ENCODE measurements at regions not wholly inside any gene's neighbourhood (a gene's known extent, or its start where the extent isn't known, plus 50 kb on each side); places are given as distances from the start of the nearest gene placed in this dataset.
A peak's percentile ranks its signal among the peaks of the same experiment; 100 is the strongest.
"Not testable (repeated sequence)": the region's sequence is repeated elsewhere in the genome, so short reads cannot be mapped to it uniquely, and the experiment has no call there.

DNA sequence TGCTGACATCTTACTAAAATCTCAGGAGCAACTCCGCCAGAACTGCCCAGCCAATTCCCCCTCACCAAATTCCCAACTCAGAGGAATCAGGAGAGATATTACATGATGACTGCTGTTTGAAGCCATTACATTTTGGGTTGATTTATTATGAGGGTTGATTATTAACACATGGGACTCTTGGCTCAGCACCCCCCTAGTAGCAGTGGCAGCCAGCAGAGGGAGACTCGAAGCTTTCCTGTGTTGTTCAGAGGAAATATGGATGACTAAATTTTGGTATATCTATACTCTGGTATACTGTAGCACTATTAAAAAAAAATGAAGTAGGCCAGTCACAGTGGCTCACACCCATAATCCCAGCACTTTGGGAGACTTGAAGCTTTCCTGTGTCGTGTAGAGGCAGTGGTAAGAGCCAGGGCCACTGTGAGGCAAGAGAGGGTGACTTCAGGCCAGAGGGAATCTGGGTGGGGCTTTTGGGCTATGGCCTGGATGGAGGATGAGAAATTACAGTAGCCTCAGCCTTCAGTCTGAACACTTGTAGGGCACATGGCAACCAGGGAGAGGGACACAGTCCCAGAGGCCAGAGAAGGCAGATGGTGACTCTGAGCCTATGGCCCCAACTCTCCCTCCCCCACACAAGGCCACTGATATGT is 111.4 kb downstream of the LHX2 start (continued):
- TF ChIP-seq, protein P1, sequence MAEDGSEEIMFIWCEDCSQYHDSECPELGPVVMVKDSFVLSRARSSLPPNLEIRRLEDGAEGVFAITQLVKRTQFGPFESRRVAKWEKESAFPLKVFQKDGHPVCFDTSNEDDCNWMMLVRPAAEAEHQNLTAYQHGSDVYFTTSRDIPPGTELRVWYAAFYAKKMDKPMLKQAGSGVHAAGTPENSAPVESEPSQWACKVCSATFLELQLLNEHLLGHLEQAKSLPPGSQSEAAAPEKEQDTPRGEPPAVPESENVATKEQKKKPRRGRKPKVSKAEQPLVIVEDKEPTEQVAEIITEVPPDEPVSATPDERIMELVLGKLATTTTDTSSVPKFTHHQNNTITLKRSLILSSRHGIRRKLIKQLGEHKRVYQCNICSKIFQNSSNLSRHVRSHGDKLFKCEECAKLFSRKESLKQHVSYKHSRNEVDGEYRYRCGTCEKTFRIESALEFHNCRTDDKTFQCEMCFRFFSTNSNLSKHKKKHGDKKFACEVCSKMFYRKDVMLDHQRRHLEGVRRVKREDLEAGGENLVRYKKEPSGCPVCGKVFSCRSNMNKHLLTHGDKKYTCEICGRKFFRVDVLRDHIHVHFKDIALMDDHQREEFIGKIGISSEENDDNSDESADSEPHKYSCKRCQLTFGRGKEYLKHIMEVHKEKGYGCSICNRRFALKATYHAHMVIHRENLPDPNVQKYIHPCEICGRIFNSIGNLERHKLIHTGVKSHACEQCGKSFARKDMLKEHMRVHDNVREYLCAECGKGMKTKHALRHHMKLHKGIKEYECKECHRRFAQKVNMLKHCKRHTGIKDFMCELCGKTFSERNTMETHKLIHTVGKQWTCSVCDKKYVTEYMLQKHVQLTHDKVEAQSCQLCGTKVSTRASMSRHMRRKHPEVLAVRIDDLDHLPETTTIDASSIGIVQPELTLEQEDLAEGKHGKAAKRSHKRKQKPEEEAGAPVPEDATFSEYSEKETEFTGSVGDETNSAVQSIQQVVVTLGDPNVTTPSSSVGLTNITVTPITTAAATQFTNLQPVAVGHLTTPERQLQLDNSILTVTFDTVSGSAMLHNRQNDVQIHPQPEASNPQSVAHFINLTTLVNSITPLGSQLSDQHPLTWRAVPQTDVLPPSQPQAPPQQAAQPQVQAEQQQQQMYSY (CRISPR knock-in tag; IDR thresholded peaks at IDR 0.05) = no peak
- no peak for TF ChIP-seq KAT7 (CRISPR knock-in tag; IDR thresholded peaks at IDR 0.05; ENCODE audit: borderline replicate concordance)
- TF ChIP-seq, protein P2, sequence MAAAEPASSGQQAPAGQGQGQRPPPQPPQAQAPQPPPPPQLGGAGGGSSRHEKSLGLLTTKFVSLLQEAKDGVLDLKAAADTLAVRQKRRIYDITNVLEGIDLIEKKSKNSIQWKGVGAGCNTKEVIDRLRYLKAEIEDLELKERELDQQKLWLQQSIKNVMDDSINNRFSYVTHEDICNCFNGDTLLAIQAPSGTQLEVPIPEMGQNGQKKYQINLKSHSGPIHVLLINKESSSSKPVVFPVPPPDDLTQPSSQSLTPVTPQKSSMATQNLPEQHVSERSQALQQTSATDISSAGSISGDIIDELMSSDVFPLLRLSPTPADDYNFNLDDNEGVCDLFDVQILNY (CRISPR knock-in tag; IDR thresholded peaks at IDR 0.05) = no peak
- no peak for TF ChIP-seq OVOL2 (CRISPR knock-in tag; IDR thresholded peaks at IDR 0.05; ENCODE audit: borderline replicate concordance)

DNA sequence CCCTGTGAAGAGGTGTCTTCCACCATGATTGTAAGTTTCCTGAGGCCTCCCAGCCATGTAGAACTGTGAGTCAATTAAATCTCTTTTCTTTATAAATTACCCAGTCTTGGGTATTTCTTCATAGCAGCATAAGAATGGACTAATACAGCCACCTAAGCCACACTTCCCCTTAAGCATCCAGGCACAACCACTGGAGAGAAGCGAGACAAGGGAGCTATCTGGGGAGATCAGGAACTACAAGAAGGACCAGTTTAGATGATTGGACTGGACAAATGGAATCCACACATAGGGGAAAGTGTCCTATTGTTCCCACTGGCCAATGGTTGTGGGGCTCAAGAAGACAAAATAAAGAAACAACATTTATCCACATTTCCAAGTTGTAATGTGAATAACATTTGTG is 112.1 kb downstream of the LHX2 start:
- ATAC-seq; POLR2A ChIA-PET; H3K27me3 Mint-ChIP-seq (ENCODE audit: low read depth); H3K4me1 Mint-ChIP-seq; H3K4me3 Mint-ChIP-seq; H3K27ac Mint-ChIP-seq; H3K9me3 Mint-ChIP-seq; DNase-seq (ENCODE audit: low spot score); H3K36me3 Mint-ChIP-seq: not testable (repeated sequence)
- CTCF ChIA-PET = interaction anchor here (0.6 to 1.4 kb wide), 2 partner anchors 188 to 201 kb away, joined by 3 to 4 read pairs; no protein-coding TSS in a partner anchor

DNA sequence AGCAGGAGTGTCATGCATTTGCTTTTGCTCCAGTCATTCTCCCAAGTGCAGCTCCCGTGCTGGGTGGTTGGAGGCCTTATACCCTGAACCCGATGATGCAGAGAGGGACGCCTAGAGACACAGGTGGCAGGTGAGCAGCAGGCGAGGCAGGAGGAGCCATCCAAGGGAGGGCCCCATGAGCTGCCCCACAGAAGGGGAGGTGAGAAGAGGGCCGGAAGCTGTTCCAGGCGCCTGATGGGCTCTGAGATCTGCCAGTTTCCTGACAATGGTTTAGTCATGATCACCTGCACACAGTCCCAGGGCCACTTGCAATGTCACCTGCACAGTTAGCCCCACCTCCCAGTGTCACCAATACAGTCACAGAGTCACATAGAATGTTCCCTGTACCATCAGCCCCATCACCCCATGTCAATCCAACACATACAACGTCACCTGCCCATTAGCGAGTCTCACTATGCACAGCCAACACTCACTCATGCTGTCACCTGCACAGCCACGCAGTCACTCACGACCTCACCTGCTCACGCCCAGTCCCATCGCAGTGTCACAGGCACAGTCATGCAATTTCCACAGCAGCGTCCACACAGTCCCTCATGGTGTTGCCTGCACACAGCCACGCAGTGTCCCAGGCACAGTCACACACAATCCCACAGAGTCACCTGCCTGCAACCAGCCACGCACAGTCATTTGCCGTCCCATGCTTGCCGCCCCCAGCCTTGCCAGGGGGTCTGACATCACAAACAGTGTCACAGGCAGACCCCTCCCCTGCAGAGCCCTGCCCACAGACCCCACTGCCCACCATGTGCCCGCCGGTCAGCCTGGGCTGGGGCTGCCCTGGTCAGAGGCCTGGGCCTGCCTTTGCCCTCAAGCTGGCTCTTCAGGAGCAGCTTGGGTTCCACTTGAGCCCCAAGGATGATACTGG is 113.4 kb downstream of the LHX2 start:
- no peak overlapping the region for H3K27ac Mint-ChIP-seq

More for the DNA sequence above, 113.4 kb downstream of the LHX2 start:
- Mint-ChIP-seq H3K9me3 (no peaks in the 10 kb centered on the region), H3K27me3 (ENCODE audit: low read depth) (no peaks in the 10 kb centered on the region; the same call in 1 of the 2 replicates), H3K4me1 (peaks cover 7% of the 10 kb centered on the region), H3K4me3 (no peak overlapping the region), H3K36me3 (no peaks in the 10 kb centered on the region)
- TF ChIP-seq, protein P3, sequence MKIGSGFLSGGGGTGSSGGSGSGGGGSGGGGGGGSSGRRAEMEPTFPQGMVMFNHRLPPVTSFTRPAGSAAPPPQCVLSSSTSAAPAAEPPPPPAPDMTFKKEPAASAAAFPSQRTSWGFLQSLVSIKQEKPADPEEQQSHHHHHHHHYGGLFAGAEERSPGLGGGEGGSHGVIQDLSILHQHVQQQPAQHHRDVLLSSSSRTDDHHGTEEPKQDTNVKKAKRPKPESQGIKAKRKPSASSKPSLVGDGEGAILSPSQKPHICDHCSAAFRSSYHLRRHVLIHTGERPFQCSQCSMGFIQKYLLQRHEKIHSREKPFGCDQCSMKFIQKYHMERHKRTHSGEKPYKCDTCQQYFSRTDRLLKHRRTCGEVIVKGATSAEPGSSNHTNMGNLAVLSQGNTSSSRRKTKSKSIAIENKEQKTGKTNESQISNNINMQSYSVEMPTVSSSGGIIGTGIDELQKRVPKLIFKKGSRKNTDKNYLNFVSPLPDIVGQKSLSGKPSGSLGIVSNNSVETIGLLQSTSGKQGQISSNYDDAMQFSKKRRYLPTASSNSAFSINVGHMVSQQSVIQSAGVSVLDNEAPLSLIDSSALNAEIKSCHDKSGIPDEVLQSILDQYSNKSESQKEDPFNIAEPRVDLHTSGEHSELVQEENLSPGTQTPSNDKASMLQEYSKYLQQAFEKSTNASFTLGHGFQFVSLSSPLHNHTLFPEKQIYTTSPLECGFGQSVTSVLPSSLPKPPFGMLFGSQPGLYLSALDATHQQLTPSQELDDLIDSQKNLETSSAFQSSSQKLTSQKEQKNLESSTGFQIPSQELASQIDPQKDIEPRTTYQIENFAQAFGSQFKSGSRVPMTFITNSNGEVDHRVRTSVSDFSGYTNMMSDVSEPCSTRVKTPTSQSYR (CRISPR knock-in tag; IDR thresholded peaks at IDR 0.05) = no peak
- TF ChIP-seq GRHL2 (CRISPR knock-in tag; IDR thresholded peaks at IDR 0.05; ENCODE audit: insufficient replicate concordance, severe bottlenecking) = no peak
- TF ChIP-seq, protein P1 (CRISPR knock-in tag; IDR thresholded peaks at IDR 0.05) = peak; percentile 23; the same call in 1 of the 2 replicates
- ATAC-seq = no peak
- ChIA-PET CTCF (interaction anchor here (1.1 to 4.0 kb wide), 6 partner anchors 83 to 268 kb away, joined by 4 to 46 read pairs (median 6); no protein-coding TSS in a partner anchor), POLR2A (no interaction called here)
- DNase-seq (ENCODE audit: low spot score) = no peak
